HG03565 (cell line): ENCODE measurements at regions not wholly inside any gene's neighbourhood (a gene's known extent, or its start where the extent isn't known, plus 50 kb on each side); places are given as distances from the start of the nearest gene placed in this dataset.
A peak's percentile ranks its signal among the peaks of the same experiment; 100 is the strongest.

Source experiments
- ATAC-seq: cut with Tn5 transposase; IDR thresholded peaks from one replicate; pipeline ENCODE4 v1.9.1; 2021; ENCODE audit warnings: mild to moderate bottlenecking, moderate library complexity; ENCODE audit not compliant: unreplicated experiment

- ATAC-seq = no peak
Observed at GRCh38 chr5:8376478-8376877, 507.5 kb downstream of the MTRR start.

DNA sequence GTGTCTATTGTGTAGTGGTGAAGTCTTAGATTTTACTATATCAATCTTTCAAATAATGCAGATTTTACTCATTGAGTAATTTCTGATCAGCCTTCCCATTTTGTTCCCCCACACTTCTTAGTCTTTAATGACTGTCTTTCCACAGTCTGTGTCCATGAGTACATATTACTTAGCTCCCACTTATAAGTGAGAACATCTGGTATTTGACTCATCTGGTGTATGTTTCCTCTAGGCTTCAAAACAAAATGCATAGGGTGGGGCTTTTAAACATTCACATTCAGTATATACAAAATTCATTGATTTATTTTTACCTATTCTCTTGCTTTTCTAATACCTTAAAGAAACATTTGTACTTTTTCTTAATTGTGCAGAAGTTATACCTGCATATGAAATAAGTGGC lies 513.0 kb downstream of the MTRR start:
- ATAC-seq = no peak

DNA sequence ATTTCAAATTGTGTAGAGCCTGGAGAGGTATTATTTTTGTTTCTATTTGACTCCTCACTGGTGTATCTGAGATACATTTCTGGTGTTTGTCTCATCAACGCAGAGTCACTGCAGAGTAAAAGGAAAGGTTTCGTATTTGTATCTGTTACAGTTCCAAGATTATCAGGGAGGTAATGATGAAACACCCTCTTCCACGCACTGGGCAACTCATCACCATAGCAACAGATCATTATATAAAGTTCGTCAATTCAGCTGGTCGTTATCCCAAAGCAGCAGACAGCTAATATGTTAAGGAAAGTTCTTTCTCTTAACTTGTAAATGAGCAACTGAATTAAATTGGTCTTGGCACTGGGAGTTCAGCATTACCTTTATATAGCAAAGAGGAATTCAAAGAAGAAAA lies 513.5 kb downstream of the MTRR start:
- ATAC-seq = no peak

DNA sequence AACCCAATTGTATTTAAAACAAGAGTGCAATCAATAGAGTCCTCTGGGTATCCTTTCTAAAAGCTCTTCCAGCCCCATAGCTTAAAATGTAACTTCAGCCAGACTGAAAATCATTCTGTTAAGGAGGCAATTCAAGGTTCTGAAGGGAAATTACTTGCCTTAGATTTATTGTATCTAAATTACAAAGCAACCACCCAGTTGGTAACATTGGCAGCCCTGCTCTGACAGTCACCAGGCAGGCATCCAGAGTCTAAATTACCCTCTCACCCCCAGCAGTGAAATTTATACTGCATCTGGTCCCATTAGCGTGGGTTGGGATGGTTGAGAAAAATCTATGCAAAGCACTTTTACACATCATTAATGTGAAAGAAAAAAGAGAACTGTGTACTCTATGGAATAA lies 514.7 kb downstream of the MTRR start:
- ATAC-seq = no peak

GRCh38 chr5:8386719-8387288 lies 517.9 kb downstream of the MTRR start:
- ATAC-seq = no peak

DNA sequence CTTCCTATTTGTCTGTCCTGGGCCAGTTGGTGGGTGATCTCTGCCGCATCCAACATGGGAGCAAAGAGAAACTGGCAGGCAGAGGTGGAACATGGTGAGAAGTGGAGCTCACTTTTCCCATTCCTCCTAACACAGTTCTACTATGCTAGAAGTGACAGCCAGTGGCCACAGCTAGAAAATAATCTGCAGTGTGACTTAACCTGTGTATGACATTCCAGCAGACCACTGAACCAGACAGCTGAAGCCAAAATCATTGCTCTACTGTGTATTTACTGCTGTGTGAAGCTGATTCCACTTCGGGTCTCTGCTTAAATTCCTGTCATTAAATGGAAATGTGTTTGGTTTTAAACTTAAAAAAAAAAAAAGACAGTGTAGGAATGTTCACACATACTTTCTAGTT lies 523.0 kb downstream of the MTRR start:
- ATAC-seq = no peak

- ATAC-seq = no peak
Observed at GRCh38 chr5:8393240-8393639, 524.3 kb downstream of the MTRR start.

- no peak for ATAC-seq
Observed at GRCh38 chr5:8394965-8395364, 526.0 kb downstream of the MTRR start.

- ATAC-seq = no peak
Observed at GRCh38 chr5:8396246-8396645, 527.3 kb downstream of the MTRR start.

DNA sequence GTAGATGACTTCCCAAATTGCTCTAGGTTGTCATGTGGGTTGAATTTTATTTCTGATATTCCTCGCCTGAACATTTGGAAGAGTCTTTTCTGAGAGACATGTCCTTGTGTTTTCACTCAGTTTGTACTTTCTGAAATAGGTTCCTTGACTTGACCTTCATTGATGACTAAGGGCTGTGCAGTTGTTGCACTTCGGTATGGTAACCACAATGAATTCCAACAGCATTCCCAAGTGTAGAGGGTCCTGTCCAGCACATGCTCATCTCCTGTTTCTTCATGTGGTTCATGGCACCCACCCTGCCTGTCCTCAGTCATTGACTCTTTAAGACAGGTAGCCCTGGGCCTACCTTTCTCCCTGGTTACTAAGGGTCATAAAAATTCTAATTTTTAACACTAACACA lies 527.8 kb downstream of the MTRR start:
- no peak for ATAC-seq

DNA sequence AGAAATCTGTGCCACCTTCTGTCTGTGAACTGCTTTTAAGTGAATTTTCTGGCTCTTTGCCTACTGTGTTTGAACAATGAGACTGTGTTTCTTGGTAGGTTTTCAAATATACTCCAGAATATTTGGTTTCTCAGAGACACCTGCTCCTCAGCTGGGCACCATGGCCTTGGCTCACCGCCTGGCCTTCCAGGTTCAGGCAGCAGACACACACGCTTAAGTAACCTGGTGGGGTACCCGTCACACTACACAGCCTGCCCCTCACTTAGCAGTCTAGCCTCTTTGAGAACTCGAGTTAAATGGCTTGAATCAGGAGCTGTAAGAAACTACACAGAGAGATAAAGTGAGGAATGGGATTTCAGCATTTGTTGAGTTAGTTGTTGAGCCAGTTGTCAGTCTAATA lies 530.5 kb downstream of the MTRR start:
- no peak for ATAC-seq

- ATAC-seq = no peak
Observed at GRCh38 chr5:8408258-8408657, 539.3 kb downstream of the MTRR start.

- ATAC-seq = no peak
Observed at GRCh38 chr5:8410618-8411017, 541.7 kb downstream of the MTRR start.

DNA sequence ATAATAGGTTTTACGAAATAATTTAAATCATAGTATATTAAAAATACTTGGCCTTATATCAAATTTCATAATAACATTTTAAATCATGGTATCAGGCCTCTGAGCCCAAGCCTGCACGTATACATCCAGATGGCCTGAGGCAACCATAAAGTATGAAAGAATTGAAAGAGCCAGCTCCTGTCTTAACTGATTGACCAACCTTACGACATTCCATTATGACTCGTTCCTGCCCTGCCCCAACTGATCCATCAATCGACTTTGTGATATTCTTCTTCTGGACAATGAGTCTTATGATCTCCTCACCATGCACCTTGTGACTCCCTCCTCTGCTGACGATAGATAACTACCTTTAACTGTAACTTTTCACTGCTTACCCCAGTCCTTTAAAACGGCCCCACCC lies 545.0 kb downstream of the MTRR start:
- no peak for ATAC-seq

DNA sequence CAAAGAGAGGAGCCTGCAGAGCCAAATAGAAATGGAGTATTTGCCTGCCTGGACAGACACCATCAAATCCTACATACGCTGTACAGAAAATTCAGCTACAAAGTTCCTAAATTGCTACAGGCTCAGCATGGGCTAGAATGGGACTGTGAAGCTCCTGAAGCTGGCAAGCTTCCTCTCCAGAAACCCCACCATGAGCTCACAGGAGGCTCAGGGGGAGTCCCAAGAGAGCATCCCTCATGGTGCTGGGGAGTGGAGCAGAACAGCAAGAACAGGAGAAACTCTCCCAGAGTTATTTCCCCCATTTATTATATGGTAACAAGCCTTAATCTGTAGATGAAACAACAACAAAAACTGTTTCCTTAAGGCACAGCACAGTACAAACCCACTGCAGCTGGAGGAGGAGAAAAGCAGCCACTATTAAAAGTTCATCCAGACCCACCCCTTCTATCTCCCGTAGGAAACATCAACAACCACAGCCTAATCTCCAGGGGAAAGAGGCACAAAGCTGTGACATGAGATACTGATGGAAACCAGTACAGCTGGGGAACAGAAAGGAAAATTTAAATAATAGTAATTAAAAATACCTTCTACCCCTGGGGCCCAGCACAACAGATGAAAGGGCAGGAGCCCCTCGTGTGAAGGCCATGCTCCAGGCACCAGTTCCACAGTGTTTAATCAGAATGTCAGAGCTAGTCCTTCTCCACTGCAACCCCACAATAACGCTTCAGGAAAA lies 548.5 kb downstream of the MTRR start:
- ATAC-seq = no peak

DNA sequence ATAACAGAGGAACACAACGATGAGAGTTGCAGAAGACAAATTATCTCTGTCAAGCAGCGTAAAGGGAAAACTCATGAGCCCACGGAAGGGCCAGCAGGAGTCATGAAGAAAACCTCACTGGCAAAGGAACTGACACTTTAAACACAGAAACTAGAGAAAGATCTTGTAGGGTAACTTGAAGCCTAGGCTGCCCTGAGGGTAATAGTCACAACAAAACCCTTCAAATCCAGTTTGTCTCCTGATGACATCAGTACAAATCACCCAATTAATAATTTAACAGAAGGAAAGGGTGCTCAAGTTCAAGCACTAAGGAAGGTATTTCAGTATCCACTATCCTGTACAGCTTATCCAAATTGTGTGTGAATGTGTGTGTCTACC lies 549.1 kb downstream of the MTRR start:
- no peak for ATAC-seq

DNA sequence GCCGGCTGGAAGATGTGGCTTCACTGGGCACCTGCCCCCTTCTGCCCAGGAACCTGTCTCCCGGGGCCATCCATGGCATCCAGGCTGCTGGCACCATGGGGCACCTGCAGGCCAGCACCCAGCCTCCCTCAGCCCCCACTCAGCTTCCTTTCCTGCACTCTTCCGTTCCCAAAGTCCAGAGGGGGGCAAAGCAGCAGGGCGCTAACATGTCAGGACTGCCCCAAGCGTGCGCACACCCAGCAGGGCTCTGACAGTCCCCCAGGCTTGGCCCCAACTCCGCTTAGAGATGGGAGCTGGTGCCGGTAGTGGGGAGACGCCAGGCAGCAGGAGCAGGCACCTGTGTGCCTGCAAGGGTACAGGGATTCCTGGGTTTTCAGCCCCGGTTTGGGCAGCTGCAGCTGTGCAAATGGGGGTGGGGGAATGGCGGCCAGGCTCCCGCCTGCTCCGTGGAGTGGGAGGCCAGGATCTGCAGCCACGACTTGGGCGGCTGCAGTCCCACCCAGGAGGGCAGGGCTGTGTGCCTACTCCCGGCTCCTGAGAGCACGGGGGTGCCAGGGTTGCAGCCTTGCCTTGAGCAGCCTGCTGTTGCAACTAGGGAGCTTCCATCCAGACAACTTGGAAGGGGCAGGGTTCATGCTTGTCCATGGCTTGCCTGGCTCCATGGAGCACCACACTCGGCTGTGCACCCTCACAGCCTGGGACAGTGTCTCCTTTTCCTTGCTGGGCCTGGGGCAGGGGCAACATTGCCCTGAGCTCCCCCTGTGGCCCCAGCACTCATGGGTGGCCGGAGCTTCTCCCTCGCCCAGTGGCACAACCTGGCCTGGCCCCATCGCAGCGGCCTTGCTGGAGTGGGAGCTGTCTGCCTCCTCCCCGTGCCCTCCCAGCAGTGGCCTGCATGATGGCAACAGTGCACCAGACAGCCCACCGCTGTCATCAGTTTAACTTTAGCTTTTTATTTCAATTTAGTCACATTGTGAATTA lies 561.1 kb downstream of the MTRR start:
- ATAC-seq = no peak

DNA sequence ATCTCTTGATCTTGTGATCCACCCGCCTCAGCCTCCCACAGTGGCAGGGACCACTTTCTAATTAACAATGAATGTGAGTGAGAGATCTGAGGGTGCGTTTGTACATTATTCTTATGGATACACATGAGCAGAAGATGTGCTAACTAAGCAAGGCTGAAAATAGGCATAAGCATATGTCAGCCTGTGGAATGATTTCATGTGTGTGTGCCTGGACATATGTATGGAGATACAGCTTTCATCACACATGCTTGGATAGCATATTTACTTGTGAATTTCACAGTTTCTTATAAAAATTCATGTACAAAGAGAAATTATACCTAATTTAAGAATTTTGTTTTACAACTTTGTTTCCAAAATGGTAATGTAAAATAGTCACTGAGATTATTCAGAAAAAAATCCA lies 565.6 kb downstream of the MTRR start:
- ATAC-seq = no peak

GRCh38 chr5:8436924-8437323 lies 568.0 kb downstream of the MTRR start:
- ATAC-seq = no peak

GRCh38 chr5:8445139-8445538 lies 576.2 kb downstream of the MTRR start:
- ATAC-seq = no peak

DNA sequence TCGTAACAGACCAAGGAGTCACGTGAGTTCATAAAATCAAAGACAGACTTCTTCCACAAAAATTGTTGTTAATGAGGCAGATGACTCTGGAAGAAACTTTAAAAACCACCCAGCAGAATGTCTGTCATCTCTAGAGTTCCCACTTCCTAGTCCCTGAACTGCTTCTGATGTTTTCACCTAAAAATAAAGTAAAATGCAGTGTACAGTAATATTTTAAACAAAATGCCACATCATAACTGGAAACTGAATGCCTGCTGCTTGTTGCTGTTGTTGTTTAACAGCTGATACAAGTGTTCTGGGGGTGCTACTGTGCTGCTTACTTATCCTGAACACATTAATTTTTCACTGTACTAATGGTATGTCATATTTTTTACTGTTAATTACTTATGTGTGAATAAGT lies 577.2 kb downstream of the MTRR start:
- ATAC-seq = peak; percentile 73

- no peak for ATAC-seq
Observed at GRCh38 chr5:8456846-8457186, 587.9 kb downstream of the MTRR start.
